GM18861 (cell line): ENCODE measurements at regions not wholly inside any gene's neighbourhood (a gene's known extent, or its start where the extent isn't known, plus 50 kb on each side); places are given as distances from the start of the nearest gene placed in this dataset.
"Not testable (repeated sequence)": the region's sequence is repeated elsewhere in the genome, so short reads cannot be mapped to it uniquely, and the experiment has no call there.

Experiments
- ATAC-seq: cut with Tn5 transposase; IDR thresholded peaks from one replicate; pipeline ENCODE4 v1.9.1; 2021; ENCODE audit not compliant: unreplicated experiment

GRCh38 chr3:15851735-15852134, 54.0 kb upstream of the ANKRD28 start:
- ATAC-seq: no peak

- ATAC-seq: peak; percentile 81
Measured at GRCh38 chr3:15858547-15859506, 61.0 kb upstream of the ANKRD28 start.

GRCh38 chr3:15859507-15860013, 61.8 kb upstream of the ANKRD28 start:
- ATAC-seq: peak; percentile 67

- peak; percentile 19 for ATAC-seq
Measured at GRCh38 chr3:15860014-15860934, 62.5 kb upstream of the ANKRD28 start.

- no peak for ATAC-seq
Measured at GRCh38 chr3:15861163-15861562, 63.4 kb upstream of the ANKRD28 start.

GRCh38 chr3:15872807-15873206, 75.0 kb upstream of the ANKRD28 start:
- ATAC-seq: no peak

- ATAC-seq: no peak
Measured at GRCh38 chr3:15873415-15873814, 75.6 kb upstream of the ANKRD28 start.

- no peak for ATAC-seq
Measured at GRCh38 chr3:15875016-15875689, 77.4 kb upstream of the ANKRD28 start.

- ATAC-seq: no peak
Measured at GRCh38 chr3:15876669-15877068, 78.9 kb upstream of the ANKRD28 start.

GRCh38 chr3:15877813-15878212, 80.0 kb upstream of the ANKRD28 start:
- ATAC-seq: no peak

- not testable (repeated sequence) for ATAC-seq
Measured at GRCh38 chr3:15879787-15880186, 82.0 kb upstream of the ANKRD28 start.

- no peak for ATAC-seq
Measured at GRCh38 chr3:15882577-15882976, 84.8 kb upstream of the ANKRD28 start.

- ATAC-seq: no peak
Measured at GRCh38 chr3:15884132-15884531, 86.4 kb upstream of the ANKRD28 start.

GRCh38 chr3:15886521-15886920, 88.7 kb upstream of the ANKRD28 start:
- ATAC-seq: no peak

GRCh38 chr3:15887261-15887660, 89.5 kb upstream of the ANKRD28 start:
- ATAC-seq: no peak

GRCh38 chr3:15889936-15890335, 92.2 kb upstream of the ANKRD28 start:
- ATAC-seq: no peak

- no peak for ATAC-seq
Measured at GRCh38 chr3:15892311-15893227, 94.8 kb upstream of the ANKRD28 start.

GRCh38 chr3:15894382-15894781, 96.6 kb upstream of the ANKRD28 start:
- ATAC-seq: no peak

GRCh38 chr3:15896500-15896899, 98.7 kb upstream of the ANKRD28 start:
- no peak for ATAC-seq

- no peak for ATAC-seq
Measured at GRCh38 chr3:15899388-15899787, 101.6 kb upstream of the ANKRD28 start.
